ENCODE measurements at regions not wholly inside any gene's neighbourhood (a gene's known extent, or its start where the extent isn't known, plus 50 kb on each side); places are given as distances from the start of the nearest gene placed in this dataset.

- CTCF ChIA-PET, result no interaction called here
- peaks cover 7% of the 10 kb centered on the region for H3K4me1 Mint-ChIP-seq
- no peaks in the 10 kb centered on the region for H3K36me3 Mint-ChIP-seq
- peaks cover 3% of the 10 kb centered on the region; the same call in 1 of the 2 replicates for H3K9me3 Mint-ChIP-seq
- no peaks in the 10 kb centered on the region; the same call in 1 of the 2 replicates for H3K27me3 Mint-ChIP-seq (ENCODE audit: low read depth)
- DNase-seq (ENCODE audit: low spot score) (no peak), ATAC-seq (no peak)
- H3K4me3 Mint-ChIP-seq, result no peak overlapping the region
- H3K27ac Mint-ChIP-seq, result no peak overlapping the region
- POLR2A ChIA-PET, result no interaction called here
- TF ChIP-seq ZNF138 (CRISPR knock-in tag; conservative IDR thresholded peaks at IDR 0.05), result no peak
- no peak for TF ChIP-seq NFYB (CRISPR knock-in tag; conservative IDR thresholded peaks at IDR 0.05; ENCODE audit: low read depth)
- no peak for TF ChIP-seq E2F5 (CRISPR knock-in tag; IDR thresholded peaks at IDR 0.05)
- TF ChIP-seq PRDM15 (CRISPR knock-in tag; IDR thresholded peaks at IDR 0.05), result no peak
- TF ChIP-seq NR2C2 (CRISPR knock-in tag; IDR thresholded peaks at IDR 0.05), result no peak
- TF ChIP-seq, protein P1, sequence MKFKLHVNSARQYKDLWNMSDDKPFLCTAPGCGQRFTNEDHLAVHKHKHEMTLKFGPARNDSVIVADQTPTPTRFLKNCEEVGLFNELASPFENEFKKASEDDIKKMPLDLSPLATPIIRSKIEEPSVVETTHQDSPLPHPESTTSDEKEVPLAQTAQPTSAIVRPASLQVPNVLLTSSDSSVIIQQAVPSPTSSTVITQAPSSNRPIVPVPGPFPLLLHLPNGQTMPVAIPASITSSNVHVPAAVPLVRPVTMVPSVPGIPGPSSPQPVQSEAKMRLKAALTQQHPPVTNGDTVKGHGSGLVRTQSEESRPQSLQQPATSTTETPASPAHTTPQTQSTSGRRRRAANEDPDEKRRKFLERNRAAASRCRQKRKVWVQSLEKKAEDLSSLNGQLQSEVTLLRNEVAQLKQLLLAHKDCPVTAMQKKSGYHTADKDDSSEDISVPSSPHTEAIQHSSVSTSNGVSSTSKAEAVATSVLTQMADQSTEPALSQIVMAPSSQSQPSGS (CRISPR knock-in tag; IDR thresholded peaks at IDR 0.05; ENCODE audit: borderline replicate concordance, low read depth), result no peak
- no peak for TF ChIP-seq MYBL2 (CRISPR knock-in tag; IDR thresholded peaks at IDR 0.05)
- TF ChIP-seq, protein P2, sequence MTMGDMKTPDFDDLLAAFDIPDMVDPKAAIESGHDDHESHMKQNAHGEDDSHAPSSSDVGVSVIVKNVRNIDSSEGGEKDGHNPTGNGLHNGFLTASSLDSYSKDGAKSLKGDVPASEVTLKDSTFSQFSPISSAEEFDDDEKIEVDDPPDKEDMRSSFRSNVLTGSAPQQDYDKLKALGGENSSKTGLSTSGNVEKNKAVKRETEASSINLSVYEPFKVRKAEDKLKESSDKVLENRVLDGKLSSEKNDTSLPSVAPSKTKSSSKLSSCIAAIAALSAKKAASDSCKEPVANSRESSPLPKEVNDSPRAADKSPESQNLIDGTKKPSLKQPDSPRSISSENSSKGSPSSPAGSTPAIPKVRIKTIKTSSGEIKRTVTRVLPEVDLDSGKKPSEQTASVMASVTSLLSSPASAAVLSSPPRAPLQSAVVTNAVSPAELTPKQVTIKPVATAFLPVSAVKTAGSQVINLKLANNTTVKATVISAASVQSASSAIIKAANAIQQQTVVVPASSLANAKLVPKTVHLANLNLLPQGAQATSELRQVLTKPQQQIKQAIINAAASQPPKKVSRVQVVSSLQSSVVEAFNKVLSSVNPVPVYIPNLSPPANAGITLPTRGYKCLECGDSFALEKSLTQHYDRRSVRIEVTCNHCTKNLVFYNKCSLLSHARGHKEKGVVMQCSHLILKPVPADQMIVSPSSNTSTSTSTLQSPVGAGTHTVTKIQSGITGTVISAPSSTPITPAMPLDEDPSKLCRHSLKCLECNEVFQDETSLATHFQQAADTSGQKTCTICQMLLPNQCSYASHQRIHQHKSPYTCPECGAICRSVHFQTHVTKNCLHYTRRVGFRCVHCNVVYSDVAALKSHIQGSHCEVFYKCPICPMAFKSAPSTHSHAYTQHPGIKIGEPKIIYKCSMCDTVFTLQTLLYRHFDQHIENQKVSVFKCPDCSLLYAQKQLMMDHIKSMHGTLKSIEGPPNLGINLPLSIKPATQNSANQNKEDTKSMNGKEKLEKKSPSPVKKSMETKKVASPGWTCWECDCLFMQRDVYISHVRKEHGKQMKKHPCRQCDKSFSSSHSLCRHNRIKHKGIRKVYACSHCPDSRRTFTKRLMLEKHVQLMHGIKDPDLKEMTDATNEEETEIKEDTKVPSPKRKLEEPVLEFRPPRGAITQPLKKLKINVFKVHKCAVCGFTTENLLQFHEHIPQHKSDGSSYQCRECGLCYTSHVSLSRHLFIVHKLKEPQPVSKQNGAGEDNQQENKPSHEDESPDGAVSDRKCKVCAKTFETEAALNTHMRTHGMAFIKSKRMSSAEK (CRISPR knock-in tag; IDR thresholded peaks at IDR 0.05; ENCODE audit: borderline replicate concordance), result no peak
- TF ChIP-seq ATF1 (CRISPR knock-in tag; IDR thresholded peaks at IDR 0.05), result no peak
- no peak for TF ChIP-seq RORB (CRISPR knock-in tag; IDR thresholded peaks at IDR 0.05)
- no peak for TF ChIP-seq ZNF512 (CRISPR knock-in tag; IDR thresholded peaks at IDR 0.05; ENCODE audit: borderline replicate concordance)
- TF ChIP-seq ATF3 (CRISPR knock-in tag; conservative IDR thresholded peaks at IDR 0.05), result no peak
- no peak for TF ChIP-seq CREB1 (CRISPR knock-in tag; IDR thresholded peaks at IDR 0.05)
Measured at GRCh38 chr4:38226170-38226569, 266.0 kb downstream of the PTTG2 start.
